ENCODE measurements at regions not wholly inside any gene's neighbourhood (a gene's known extent, or its start where the extent isn't known, plus 50 kb on each side); places are given as distances from the start of the nearest gene placed in this dataset.

DNA sequence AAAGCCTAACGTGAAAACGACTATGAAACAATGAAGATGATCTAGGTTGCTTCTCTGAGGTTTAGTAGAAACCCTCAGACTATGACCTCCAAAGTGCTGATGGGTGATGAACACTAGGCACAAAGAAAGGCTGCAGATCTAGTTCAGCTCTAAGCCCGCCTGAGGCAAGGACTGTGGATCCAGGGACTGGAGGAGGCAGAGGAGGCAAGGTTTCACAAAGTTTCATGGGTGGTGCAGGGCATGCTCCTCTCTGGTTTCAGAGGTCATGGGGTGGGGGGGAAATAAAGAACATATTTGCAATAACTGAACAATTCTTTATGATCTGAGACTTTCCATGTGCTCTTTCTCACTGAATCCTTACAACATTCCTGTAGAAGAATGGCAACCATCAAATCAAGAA, 679.2 kb downstream of the NTRK3 start:
- TF ChIP-seq, protein P1, sequence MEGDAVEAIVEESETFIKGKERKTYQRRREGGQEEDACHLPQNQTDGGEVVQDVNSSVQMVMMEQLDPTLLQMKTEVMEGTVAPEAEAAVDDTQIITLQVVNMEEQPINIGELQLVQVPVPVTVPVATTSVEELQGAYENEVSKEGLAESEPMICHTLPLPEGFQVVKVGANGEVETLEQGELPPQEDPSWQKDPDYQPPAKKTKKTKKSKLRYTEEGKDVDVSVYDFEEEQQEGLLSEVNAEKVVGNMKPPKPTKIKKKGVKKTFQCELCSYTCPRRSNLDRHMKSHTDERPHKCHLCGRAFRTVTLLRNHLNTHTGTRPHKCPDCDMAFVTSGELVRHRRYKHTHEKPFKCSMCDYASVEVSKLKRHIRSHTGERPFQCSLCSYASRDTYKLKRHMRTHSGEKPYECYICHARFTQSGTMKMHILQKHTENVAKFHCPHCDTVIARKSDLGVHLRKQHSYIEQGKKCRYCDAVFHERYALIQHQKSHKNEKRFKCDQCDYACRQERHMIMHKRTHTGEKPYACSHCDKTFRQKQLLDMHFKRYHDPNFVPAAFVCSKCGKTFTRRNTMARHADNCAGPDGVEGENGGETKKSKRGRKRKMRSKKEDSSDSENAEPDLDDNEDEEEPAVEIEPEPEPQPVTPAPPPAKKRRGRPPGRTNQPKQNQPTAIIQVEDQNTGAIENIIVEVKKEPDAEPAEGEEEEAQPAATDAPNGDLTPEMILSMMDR (IDR thresholded peaks at IDR 0.05) = no peak
- TF ChIP-seq POLR2A (IDR thresholded peaks at IDR 0.05) = no peak

Data from prostate gland (tissue), 2 donors.